GM10266 (cell line): ENCODE measurements at regions not wholly inside any gene's neighbourhood (a gene's known extent, or its start where the extent isn't known, plus 50 kb on each side); places are given as distances from the start of the nearest gene placed in this dataset.

Experiments used
- DNase-seq: peaks from one replicate; pipeline ENCODE4 v3.0.0; 2012; ENCODE audit errors: extremely low spot score
- TF ChIP-seq, protein P1 (sequence below): IDR thresholded peaks from 2 replicates; pipeline ENCODE4 v1.5.1; 2012; ENCODE audit warnings: mild to moderate bottlenecking, low read depth; ENCODE audit not compliant: control insufficient read depth, insufficient read depth; ENCODE audit errors: missing control alignments

DNA sequence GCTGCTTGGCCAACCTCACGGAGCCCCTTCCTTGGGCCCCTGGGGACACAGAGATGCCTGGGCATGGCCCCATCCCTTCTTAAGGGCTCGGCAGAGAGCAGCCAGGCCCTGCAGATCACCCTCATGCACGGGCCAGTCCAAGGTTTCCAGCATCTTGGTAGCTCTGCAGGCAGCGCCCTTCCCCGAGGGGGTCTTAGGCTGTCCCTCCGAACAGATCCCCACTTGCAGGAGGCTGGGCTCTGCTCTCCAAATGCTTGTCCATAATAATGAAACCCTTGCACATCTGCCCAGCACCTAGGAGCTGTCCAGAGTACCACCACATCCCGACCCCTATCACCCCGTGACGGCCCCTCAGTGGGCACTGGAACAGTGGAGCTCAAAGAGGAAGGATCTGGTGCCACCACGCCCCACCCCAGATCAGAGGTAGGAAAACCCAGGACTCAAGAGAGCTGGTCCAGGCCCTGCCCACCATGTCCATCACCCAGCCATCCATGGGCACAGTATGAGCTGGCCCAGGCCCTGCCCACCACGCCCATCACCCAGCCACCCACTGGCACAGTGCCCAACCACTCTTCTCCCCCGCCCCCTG is 92.5 kb upstream of the PRR5 start:
- TF ChIP-seq, protein P1, sequence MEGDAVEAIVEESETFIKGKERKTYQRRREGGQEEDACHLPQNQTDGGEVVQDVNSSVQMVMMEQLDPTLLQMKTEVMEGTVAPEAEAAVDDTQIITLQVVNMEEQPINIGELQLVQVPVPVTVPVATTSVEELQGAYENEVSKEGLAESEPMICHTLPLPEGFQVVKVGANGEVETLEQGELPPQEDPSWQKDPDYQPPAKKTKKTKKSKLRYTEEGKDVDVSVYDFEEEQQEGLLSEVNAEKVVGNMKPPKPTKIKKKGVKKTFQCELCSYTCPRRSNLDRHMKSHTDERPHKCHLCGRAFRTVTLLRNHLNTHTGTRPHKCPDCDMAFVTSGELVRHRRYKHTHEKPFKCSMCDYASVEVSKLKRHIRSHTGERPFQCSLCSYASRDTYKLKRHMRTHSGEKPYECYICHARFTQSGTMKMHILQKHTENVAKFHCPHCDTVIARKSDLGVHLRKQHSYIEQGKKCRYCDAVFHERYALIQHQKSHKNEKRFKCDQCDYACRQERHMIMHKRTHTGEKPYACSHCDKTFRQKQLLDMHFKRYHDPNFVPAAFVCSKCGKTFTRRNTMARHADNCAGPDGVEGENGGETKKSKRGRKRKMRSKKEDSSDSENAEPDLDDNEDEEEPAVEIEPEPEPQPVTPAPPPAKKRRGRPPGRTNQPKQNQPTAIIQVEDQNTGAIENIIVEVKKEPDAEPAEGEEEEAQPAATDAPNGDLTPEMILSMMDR, result no peak
- no peak for DNase-seq

DNA sequence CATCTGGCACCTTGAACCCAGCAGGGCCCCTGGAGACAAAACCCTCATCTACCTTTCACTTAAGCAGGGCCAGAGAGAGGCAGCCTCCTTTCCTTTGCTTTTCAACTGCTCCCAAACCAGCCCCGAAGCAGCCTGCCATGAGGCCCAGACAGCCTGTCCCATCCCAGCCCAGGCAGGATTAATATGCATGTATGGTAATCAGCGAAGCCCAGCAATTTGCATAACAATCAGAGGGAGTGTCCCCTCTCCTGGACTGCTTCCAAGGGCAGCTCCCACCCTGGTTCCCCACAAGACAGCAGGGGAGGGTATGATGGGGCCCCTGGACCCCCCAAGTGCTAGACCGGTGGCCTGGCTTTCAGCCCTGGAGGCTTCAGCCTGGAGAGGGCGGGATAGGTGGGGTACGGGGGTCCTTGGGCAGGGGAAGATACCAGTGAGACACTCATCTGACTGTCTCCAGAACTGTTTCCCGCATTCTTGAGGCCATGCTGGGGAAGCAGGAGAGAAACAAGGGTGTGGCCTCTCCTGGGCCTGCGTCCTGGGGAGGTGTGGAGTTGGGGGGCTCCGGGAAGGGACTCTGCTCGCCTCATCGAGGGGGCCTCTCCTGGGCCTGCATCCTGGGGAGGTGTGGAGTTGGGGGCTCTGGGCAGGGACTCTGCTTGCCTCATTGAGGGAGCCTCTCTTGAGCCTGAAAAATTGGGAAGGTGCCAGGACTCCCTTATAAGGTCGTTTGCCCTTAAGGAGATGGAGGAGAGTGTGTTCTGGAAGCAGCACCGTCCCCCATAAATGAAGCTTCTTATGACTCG is 93.2 kb upstream of the PRR5 start:
- TF ChIP-seq, protein P1, result no peak
- DNase-seq, result no peak

DNA sequence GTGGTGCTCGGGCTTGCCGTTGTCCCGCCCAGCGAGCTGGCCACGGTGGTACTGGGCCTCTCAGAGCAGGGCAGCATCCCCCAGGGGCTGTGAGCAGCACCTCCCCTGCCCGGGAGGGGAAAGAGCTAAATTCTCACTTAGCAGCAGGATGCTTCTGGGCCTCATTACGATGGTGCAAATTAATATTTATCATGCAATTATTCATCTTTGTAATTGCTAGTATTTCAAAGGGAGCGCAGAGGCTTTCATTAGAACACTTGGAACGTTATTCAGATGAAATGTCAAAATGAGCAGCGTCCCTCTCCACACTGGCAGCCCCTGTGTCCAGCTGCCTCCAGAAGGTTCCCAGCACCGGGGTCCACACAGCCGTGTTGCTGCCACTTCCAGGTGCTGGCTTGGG is 95.9 kb upstream of the PRR5 start:
- DNase-seq, result no peak
- TF ChIP-seq, protein P1, result no peak

DNA sequence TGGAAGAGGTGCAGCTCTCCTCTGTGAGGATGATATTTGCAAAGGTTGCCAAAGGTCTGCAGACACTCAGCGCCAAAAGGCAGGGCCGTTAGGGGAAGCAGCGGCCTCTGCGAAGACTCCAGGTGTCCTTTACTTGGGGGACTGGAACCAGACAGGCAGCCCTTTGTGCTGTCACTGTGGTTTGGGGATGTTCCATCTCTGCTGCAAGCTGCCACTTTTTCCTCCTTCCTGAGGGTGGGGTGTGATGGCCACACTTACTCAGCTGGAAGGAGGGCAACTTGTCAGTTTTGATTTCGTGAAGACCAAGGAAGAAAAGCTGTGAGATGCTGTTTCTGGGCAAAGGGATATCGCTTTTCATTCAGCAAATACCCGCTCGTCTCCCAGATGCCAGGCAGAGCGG is 96.5 kb upstream of the PRR5 start:
- TF ChIP-seq, protein P1, result no peak
- DNase-seq, result no peak

DNA sequence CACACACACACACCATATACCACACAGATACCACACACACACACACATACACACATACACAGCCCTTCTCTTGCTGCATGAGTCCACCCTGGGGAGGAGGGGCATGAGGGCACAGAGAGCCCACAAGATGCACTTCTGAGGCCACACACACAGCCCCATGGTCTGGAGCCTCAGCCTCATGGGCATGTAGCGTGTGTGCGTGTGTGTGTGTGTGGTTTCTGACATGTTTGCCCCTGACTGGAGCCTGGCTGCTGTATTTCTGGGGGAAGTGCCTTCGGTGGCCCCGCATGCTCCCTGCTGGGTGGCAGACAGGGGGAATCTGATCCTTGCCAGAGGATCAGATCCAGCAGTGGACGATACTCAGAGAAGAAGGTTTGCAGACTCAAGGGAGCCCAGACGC is 97.0 kb upstream of the PRR5 start:
- TF ChIP-seq, protein P1, result no peak
- no peak for DNase-seq

DNA sequence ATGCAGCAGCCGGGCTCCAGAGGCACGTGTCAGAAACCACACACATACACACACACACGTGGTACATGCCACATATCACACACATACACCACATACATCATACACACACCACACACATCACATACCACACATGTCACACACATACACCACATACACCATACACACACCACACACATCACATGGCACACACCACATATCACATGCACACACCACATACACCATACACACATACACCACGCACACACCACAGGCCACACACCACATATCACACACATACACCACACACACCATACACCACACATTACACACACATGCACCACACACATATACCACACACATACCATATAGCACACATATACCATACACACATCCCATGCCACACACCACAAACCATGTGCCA is 97.5 kb upstream of the PRR5 start:
- TF ChIP-seq, protein P1, result no peak
- DNase-seq, result no peak

DNA sequence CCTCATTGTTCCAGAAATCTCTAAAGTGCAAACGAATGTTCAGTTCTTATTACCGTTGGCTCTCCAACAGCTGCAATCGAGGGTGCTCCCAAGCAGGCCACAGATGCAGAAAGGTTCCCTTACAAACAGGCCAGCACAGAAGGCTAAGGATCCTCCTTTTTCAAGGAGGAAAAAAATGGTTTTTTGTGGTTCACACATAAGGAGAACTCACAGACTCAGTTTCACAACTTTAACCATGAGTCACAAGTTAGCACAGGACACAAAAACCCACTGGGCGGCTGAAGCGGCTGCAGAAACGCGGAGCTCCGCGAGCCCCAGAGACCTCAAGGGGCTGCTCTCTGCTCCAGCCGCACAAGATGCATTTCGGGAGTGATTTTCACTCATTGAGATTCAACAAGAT is 98.2 kb upstream of the PRR5 start:
- TF ChIP-seq, protein P1, result no peak
- no peak for DNase-seq
